Esophagus squamous epithelium (tissue), 4 donors: ENCODE measurements at regions not wholly inside any gene's neighbourhood (a gene's known extent, or its start where the extent isn't known, plus 50 kb on each side); places are given as distances from the start of the nearest gene placed in this dataset.

Experiments used
- CTCF ChIP-seq, 6 experiments: fragments of 450-650 bp in 4 of 6; fragments of 200-600 bp in 2 of 6; sonication (generic) in 2 of 6; IDR thresholded peaks; one replicate each; pipeline ENCODE4 v1.5.1; 2016 to 2019; ENCODE audit warnings: antibody characterized with exemption in 6 of 6, mild to moderate bottlenecking in 4 of 6, moderate library complexity in 4 of 6
- POLR2A ChIP-seq, 4 donors: fragments of 450-650 bp; IDR thresholded peaks; one replicate each; pipeline ENCODE4 v1.6.1; 2017; ENCODE audit warnings: antibody characterized with exemption in 4 of 4, mild to moderate bottlenecking in 4 of 4, moderate library complexity in 3 of 4

GRCh38 chr12:18837505-18837904 lies 99.6 kb downstream of the CAPZA3 start:
- no peak for TF ChIP-seq CTCF (IDR thresholded peaks at IDR 0.05)
- no peak for TF ChIP-seq POLR2A (IDR thresholded peaks at IDR 0.05)
